SU-DHL-6 (cell line): ENCODE measurements at regions not wholly inside any gene's neighbourhood (a gene's known extent, or its start where the extent isn't known, plus 50 kb on each side); places are given as distances from the start of the nearest gene placed in this dataset.

Source experiments
- H2AFZ ChIP-seq: fragments of 200-600 bp; sonication (generic); 2 replicates; pipeline ENCODE4 v1.6.1; 2014; ENCODE audit warnings: low read depth, mild to moderate bottlenecking, moderate library complexity, mixed read lengths, antibody characterized with exemption, low read length; ENCODE audit not compliant: severe bottlenecking
- H3F3A ChIP-seq: fragments of 200-600 bp; shearing (Covaris generic); 2 replicates; pipeline ENCODE4 v1.6.0; 2016; ENCODE audit warnings: antibody characterized with exemption, mild to moderate bottlenecking; ENCODE audit not compliant: insufficient read depth
- H3K27ac ChIP-seq: fragments of 200-600 bp; sonication (generic); 2 replicates; pipeline ENCODE4 v1.5.1; 2016; ENCODE audit warnings: low read depth, mild to moderate bottlenecking, low read length, moderate library complexity, mixed read lengths
- H3K27me3 ChIP-seq: fragments of 200-600 bp; sonication (generic), shearing (Covaris generic); 2 replicates; pipeline ENCODE4 v1.6.0; 2014; ENCODE audit warnings: mild to moderate bottlenecking, low read length
- H3K36me3 ChIP-seq: fragments of 200-600 bp; sonication (generic); 2 replicates; pipeline ENCODE4 v1.6.1; 2014; ENCODE audit warnings: mild to moderate bottlenecking, low read length, mixed read lengths
- H3K4me2 ChIP-seq: fragments of 300-600, 200-600 bp; shearing (Covaris generic), sonication (generic); 2 replicates; pipeline ENCODE4 v1.6.0; 2014; ENCODE audit warnings: low read length, low read depth, mild to moderate bottlenecking; ENCODE audit not compliant: poor library complexity, severe bottlenecking
- H3K4me3 ChIP-seq: fragments of 200-600 bp; sonication (generic); 2 replicates; pipeline ENCODE4 v1.5.1; 2014; ENCODE audit warnings: antibody characterized with exemption, low read length, mild to moderate bottlenecking, mixed read lengths; ENCODE audit not compliant: insufficient read depth, poor library complexity, severe bottlenecking
- H3K79me2 ChIP-seq: fragments of 200-600 bp; sonication (generic); 2 replicates; pipeline ENCODE4 v1.6.1; 2014; ENCODE audit warnings: mild to moderate bottlenecking, low read length, moderate library complexity; ENCODE audit not compliant: insufficient read depth
- H3K9ac ChIP-seq: fragments of 200-600 bp; sonication (generic); 2 replicates; pipeline ENCODE4 v1.7.0; 2014; ENCODE audit warnings: mild to moderate bottlenecking, low read length
- H3K9me2 ChIP-seq: fragments of 200-600 bp; sonication (generic); replicated peaks from 2 replicates; pipeline ENCODE4 v1.6.1; 2014; ENCODE audit warnings: low read length; ENCODE audit not compliant: insufficient read depth
- H3K9me3 ChIP-seq: fragments of 200-600 bp; sonication (generic); 2 replicates; pipeline ENCODE4 v1.6.1; 2014; ENCODE audit warnings: low read length, mixed read lengths; ENCODE audit not compliant: insufficient read depth
- H4K20me1 ChIP-seq: fragments of 200-600 bp; sonication (generic); 2 replicates; pipeline ENCODE4 v1.6.1; 2014; ENCODE audit warnings: low read depth, mild to moderate bottlenecking, antibody characterized with exemption, low read length, moderate library complexity, mixed read lengths
- CTCF ChIP-seq: fragments of 200-600 bp; sonication (generic); IDR thresholded peaks from one replicate; pipeline ENCODE4 v1.5.1; 2017; ENCODE audit warnings: antibody characterized with exemption, mild to moderate bottlenecking, low read length, moderate library complexity; ENCODE audit not compliant: insufficient read depth, poor library complexity, severe bottlenecking
- EZH2phosphoT487 ChIP-seq: fragments of 200-600 bp; sonication (generic), shearing (Covaris generic); conservative IDR thresholded peaks from 2 replicates; pipeline ENCODE4 v1.6.1; 2018; ENCODE audit warnings: mild to moderate bottlenecking, antibody characterized with exemption, low read length, moderate library complexity, mixed read lengths

- H3K9me3 ChIP-seq, result no peaks in the 10 kb centered on the region
- H3K9ac ChIP-seq, result no peak overlapping the region
- H3K4me2 ChIP-seq, result no peak overlapping the region
- H3K79me2 ChIP-seq, result no peaks in the 10 kb centered on the region
- H3F3A ChIP-seq, result no peaks in the 10 kb centered on the region
- H4K20me1 ChIP-seq, result no peaks in the 10 kb centered on the region
- H3K27me3 ChIP-seq, result no peaks in the 10 kb centered on the region
- no peak overlapping the region for H3K4me3 ChIP-seq
- TF ChIP-seq EZH2phosphoT487, result no peak
- TF ChIP-seq CTCF, result no peak
- H3K36me3 ChIP-seq, result no peaks in the 10 kb centered on the region
- no peaks in the 10 kb centered on the region for H3K9me2 ChIP-seq
- no peak overlapping the region for H3K27ac ChIP-seq
- H2AFZ ChIP-seq, result no peak overlapping the region
These were observed 73.0 kb upstream of the COPS8 start for GRCh38 chr2:237012577-237013267.

- Histone ChIP-seq H2AFZ (no peak overlapping the region), H3K4me3 (no peak overlapping the region), H3K27me3 (no peaks in the 10 kb centered on the region), H3K4me2 (no peak overlapping the region), H3K36me3 (no peaks in the 10 kb centered on the region), H3K9me3 (no peaks in the 10 kb centered on the region), H4K20me1 (no peaks in the 10 kb centered on the region), H3F3A (no peaks in the 10 kb centered on the region), H3K27ac (no peak overlapping the region), H3K9me2 (no peaks in the 10 kb centered on the region), H3K79me2 (no peaks in the 10 kb centered on the region), H3K9ac (no peak overlapping the region)
- TF ChIP-seq EZH2phosphoT487 (no peak), CTCF (no peak)
These were observed 69.4 kb upstream of the COPS8 start for GRCh38 chr2:237016121-237016915.

- H3K27me3 ChIP-seq, result no peaks in the 10 kb centered on the region
- no peak for TF ChIP-seq EZH2phosphoT487
- no peak for TF ChIP-seq CTCF
- H2AFZ ChIP-seq, result no peak overlapping the region
- H3K9ac ChIP-seq, result no peak overlapping the region
- no peaks in the 10 kb centered on the region for H3K9me3 ChIP-seq
- H3K4me3 ChIP-seq, result no peak overlapping the region
- H3K79me2 ChIP-seq, result no peaks in the 10 kb centered on the region
- no peaks in the 10 kb centered on the region for H3K9me2 ChIP-seq
- no peaks in the 10 kb centered on the region for H3F3A ChIP-seq
- no peaks in the 10 kb centered on the region for H4K20me1 ChIP-seq
- no peak overlapping the region for H3K4me2 ChIP-seq
- no peak overlapping the region for H3K27ac ChIP-seq
- no peaks in the 10 kb centered on the region for H3K36me3 ChIP-seq
These were observed 65.6 kb upstream of the COPS8 start for GRCh38 chr2:237020090-237020489.
